ENCODE measurements at regions not wholly inside any gene's neighbourhood (a gene's known extent, or its start where the extent isn't known, plus 50 kb on each side); places are given as distances from the start of the nearest gene placed in this dataset.
"Not testable (repeated sequence)": the region's sequence is repeated elsewhere in the genome, so short reads cannot be mapped to it uniquely, and the experiment has no call there.

GRCh38 chr6:21873562-21873961 is 280.0 kb downstream of the SOX4 start (continued):
- no peak for TF ChIP-seq REST (IDR thresholded peaks at IDR 0.05; ENCODE audit: low read depth, low read length)
- TF ChIP-seq, protein P1, sequence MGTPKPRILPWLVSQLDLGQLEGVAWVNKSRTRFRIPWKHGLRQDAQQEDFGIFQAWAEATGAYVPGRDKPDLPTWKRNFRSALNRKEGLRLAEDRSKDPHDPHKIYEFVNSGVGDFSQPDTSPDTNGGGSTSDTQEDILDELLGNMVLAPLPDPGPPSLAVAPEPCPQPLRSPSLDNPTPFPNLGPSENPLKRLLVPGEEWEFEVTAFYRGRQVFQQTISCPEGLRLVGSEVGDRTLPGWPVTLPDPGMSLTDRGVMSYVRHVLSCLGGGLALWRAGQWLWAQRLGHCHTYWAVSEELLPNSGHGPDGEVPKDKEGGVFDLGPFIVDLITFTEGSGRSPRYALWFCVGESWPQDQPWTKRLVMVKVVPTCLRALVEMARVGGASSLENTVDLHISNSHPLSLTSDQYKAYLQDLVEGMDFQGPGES (IDR thresholded peaks at IDR 0.05; ENCODE audit: low read depth, low read length): no peak
- no peak for TF ChIP-seq SIN3A (IDR thresholded peaks at IDR 0.05; ENCODE audit: borderline replicate concordance, low read depth, low read length)

GRCh38 chr6:21874372-21874771 is 280.8 kb downstream of the SOX4 start:
- Histone ChIP-seq H3K79me2 (ENCODE audit: insufficient read depth) (no peaks in the 10 kb centered on the region; the same call in 1 of the 2 replicates), H3K9me3 (no peaks in the 10 kb centered on the region), H3K9ac (no peak overlapping the region), H4K20me1 (ENCODE audit: insufficient read depth) (no peaks in the 10 kb centered on the region), H3K27ac (ENCODE audit: low read depth in 2 of 2, low read length in 1 of 2) (peak overlapping the region in 1 of 2 experiments; percentile 79; a peak in 1 of 4 replicates), H3K9me2 (no peaks in the 10 kb centered on the region), H3F3A (replicated peaks; ENCODE audit: insufficient read depth) (peaks cover 8% of the 10 kb centered on the region), H3K27me3 (ENCODE audit: insufficient read depth) (no peaks in the 10 kb centered on the region), H3K4me2 (peak overlapping the region; percentile 74; the same call in 1 of the 2 replicates), H3K4me1 (ENCODE audit: control insufficient read depth in 1 of 2, insufficient read depth in 2 of 2, low read depth in 1 of 2, low read length in 1 of 2) (peaks cover 8 to 11% of the 10 kb centered on the region in 2 experiments; a peak in 2 of 4 replicates), H2AFZ (ENCODE audit: low read depth) (peak overlapping the region; percentile 58; the same call in 1 of the 2 replicates), H3K4me3 (ENCODE audit: low read depth in 2 of 2, low read length in 1 of 2) (no peak overlapping the region), H3K36me3 (replicated peaks in 1 of 2; ENCODE audit: control insufficient read depth in 1 of 2, insufficient read depth in 2 of 2, low read length in 1 of 2) (peaks cover 0 to 6% of the 10 kb centered on the region in 2 experiments)
- WGBS (ENCODE audit: low lambda C conversion rate): 93% methylated on average over 3 of the region's 5 CpGs
- POLR2A ChIA-PET: no interaction called here
- no peak for TF ChIP-seq ZBTB33 (IDR thresholded peaks at IDR 0.05; ENCODE audit: borderline replicate concordance, low read depth)
- DNase-seq: no peak
- CTCF ChIA-PET: no interaction called here

- H3K4me1 ChIP-seq (ENCODE audit: control insufficient read depth in 1 of 2, insufficient read depth in 2 of 2, low read depth in 1 of 2, low read length in 1 of 2): peaks cover under 1 to 11% of the 10 kb centered on the region in 2 experiments; a peak in 2 of 4 replicates
- H3K9ac ChIP-seq; H3K79me2 ChIP-seq (ENCODE audit: insufficient read depth); DNase-seq; H3K36me3 ChIP-seq (replicated peaks in 1 of 2; ENCODE audit: control insufficient read depth in 1 of 2, insufficient read depth in 2 of 2, low read length in 1 of 2); H3K9me3 ChIP-seq; H3K9me2 ChIP-seq; H3K4me2 ChIP-seq; H3K27ac ChIP-seq (ENCODE audit: low read depth in 2 of 2, low read length in 1 of 2); H3K4me3 ChIP-seq (ENCODE audit: low read depth in 2 of 2, low read length in 1 of 2); H2AFZ ChIP-seq (ENCODE audit: low read depth); H3K27me3 ChIP-seq (ENCODE audit: insufficient read depth); H4K20me1 ChIP-seq (ENCODE audit: insufficient read depth); POLR2A ChIA-PET: not testable (repeated sequence)
- CTCF ChIA-PET: interaction anchor here (1.6 kb wide), 1 partner anchor 29 kb away, joined by 3 read pairs; no protein-coding TSS in a partner anchor
- 94% methylated on average over 4 of the region's 4 CpGs for WGBS (ENCODE audit: low lambda C conversion rate)
- peaks cover 11% of the 10 kb centered on the region for H3F3A ChIP-seq (replicated peaks; ENCODE audit: insufficient read depth)
These were observed 283.5 kb downstream of the SOX4 start for GRCh38 chr6:21877037-21877436.

DNA sequence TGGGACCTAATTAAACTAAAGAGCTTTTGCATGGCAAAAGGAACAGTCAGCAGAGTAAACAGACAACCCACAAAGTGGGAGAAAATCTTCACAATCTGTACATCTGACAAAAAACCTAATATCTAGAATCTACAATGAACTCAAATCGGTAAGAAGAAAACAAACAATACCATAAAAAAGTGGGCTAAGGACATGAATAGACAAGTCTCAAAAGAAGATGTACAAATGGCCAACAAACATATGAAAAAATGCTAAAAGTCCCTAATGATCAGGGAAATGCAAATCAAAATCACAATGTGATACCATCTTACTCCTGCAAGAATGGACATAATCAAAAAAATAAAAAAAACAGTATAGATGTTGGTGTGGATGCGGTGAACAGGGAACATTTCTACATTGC is 286.7 kb downstream of the SOX4 start:
- H3K27me3 ChIP-seq (ENCODE audit: insufficient read depth); CTCF ChIA-PET; DNase-seq; H3K4me3 ChIP-seq (ENCODE audit: low read depth in 2 of 2, low read length in 1 of 2); H3K79me2 ChIP-seq (ENCODE audit: insufficient read depth); H2AFZ ChIP-seq (ENCODE audit: low read depth); H4K20me1 ChIP-seq (ENCODE audit: insufficient read depth); H3K9me2 ChIP-seq; H3K36me3 ChIP-seq (replicated peaks in 1 of 2; ENCODE audit: control insufficient read depth in 1 of 2, insufficient read depth in 2 of 2, low read length in 1 of 2); H3K9ac ChIP-seq; H3K4me1 ChIP-seq (ENCODE audit: control insufficient read depth in 1 of 2, insufficient read depth in 2 of 2, low read depth in 1 of 2, low read length in 1 of 2); H3K4me2 ChIP-seq; H3K27ac ChIP-seq (ENCODE audit: low read depth in 2 of 2, low read length in 1 of 2); POLR2A ChIA-PET; H3K9me3 ChIP-seq: not testable (repeated sequence)
- peaks cover 27% of the 10 kb centered on the region for H3F3A ChIP-seq (replicated peaks; ENCODE audit: insufficient read depth)
- 94% methylated on average over 2 of the region's 2 CpGs for WGBS (ENCODE audit: low lambda C conversion rate)
